Ishikawa (cell line): ENCODE measurements at regions not wholly inside any gene's neighbourhood (a gene's known extent, or its start where the extent isn't known, plus 50 kb on each side); places are given as distances from the start of the nearest gene placed in this dataset.

Experiments used
- CEBPB ChIP-seq: IDR thresholded peaks from 2 replicates; pipeline ENCODE4 v1.6.1; 2012
- CREB1 ChIP-seq: IDR thresholded peaks from 2 replicates; pipeline ENCODE4 v1.6.1; 2012; ENCODE audit warnings: low read depth
- EGR1 ChIP-seq: IDR thresholded peaks from 2 replicates; pipeline ENCODE4 v1.6.1; 2012
- EP300 ChIP-seq: IDR thresholded peaks from 2 replicates; pipeline ENCODE4 v1.6.1; 2012; ENCODE audit warnings: borderline replicate concordance
- FOXM1 ChIP-seq: IDR thresholded peaks from 2 replicates; pipeline ENCODE4 v1.6.1; 2012; ENCODE audit warnings: low read depth, borderline replicate concordance
- MAX ChIP-seq: IDR thresholded peaks from 2 replicates; pipeline ENCODE4 v1.6.1; 2012
- RAD21 ChIP-seq: IDR thresholded peaks from 2 replicates; pipeline ENCODE4 v1.6.1; 2012; ENCODE audit warnings: low read depth
- REST ChIP-seq: IDR thresholded peaks from 2 replicates; pipeline ENCODE4 v1.6.1; 2012; ENCODE audit warnings: low read depth, mild to moderate bottlenecking
- TAF1 ChIP-seq: IDR thresholded peaks from 2 replicates; pipeline ENCODE4 v1.6.1; 2012; ENCODE audit warnings: low read depth, mild to moderate bottlenecking
- TCF12 ChIP-seq: IDR thresholded peaks from 2 replicates; pipeline ENCODE4 v1.6.1; 2012; ENCODE audit warnings: low read depth
- TEAD4 ChIP-seq: IDR thresholded peaks from 2 replicates; pipeline ENCODE4 v1.6.1; 2012
- USF1 ChIP-seq: IDR thresholded peaks from 2 replicates; pipeline ENCODE4 v1.6.1; 2012
- YY1 ChIP-seq: IDR thresholded peaks from 2 replicates; pipeline ENCODE4 v1.6.1; 2012; ENCODE audit warnings: low read depth
- ZBTB7A ChIP-seq: IDR thresholded peaks from 2 replicates; pipeline ENCODE4 v1.6.1; 2012; ENCODE audit warnings: low read depth

- TF ChIP-seq FOXM1, result no peak
- TF ChIP-seq MAX, result no peak
- TF ChIP-seq TAF1, result no peak
- TF ChIP-seq CREB1, result no peak
- TF ChIP-seq EGR1, result no peak
- TF ChIP-seq EP300, result no peak
- no peak for TF ChIP-seq TEAD4
- no peak for TF ChIP-seq USF1
- no peak for TF ChIP-seq YY1
- TF ChIP-seq CEBPB, result no peak
- no peak for TF ChIP-seq REST
- no peak for TF ChIP-seq TCF12
- no peak for TF ChIP-seq ZBTB7A
- peak; percentile 89 for TF ChIP-seq RAD21
Measured at GRCh38 chr5:101678481-101679193, 617.4 kb downstream of the SLCO4C1 start.
